B cell (primary cell): ENCODE measurements at regions not wholly inside any gene's neighbourhood (a gene's known extent, or its start where the extent isn't known, plus 50 kb on each side); places are given as distances from the start of the nearest gene placed in this dataset.

Experiments used
- EZH2 ChIP-seq: IDR thresholded peaks from 2 replicates; pipeline ENCODE4 v1.6.1; 2012; ENCODE audit warnings: borderline replicate concordance, low read depth, mild to moderate bottlenecking, moderate library complexity, low read length; ENCODE audit not compliant: insufficient read depth, poor library complexity, severe bottlenecking
- TF ChIP-seq, protein P1 (sequence below): fragments of 200-600 bp; IDR thresholded peaks from one replicate; pipeline ENCODE4 v1.8.0; 2022; ENCODE audit warnings: antibody characterized with exemption, mild to moderate bottlenecking

GRCh38 chr9:32304495-32304894 lies 79.9 kb upstream of the ACO1 start:
- TF ChIP-seq, protein P1, sequence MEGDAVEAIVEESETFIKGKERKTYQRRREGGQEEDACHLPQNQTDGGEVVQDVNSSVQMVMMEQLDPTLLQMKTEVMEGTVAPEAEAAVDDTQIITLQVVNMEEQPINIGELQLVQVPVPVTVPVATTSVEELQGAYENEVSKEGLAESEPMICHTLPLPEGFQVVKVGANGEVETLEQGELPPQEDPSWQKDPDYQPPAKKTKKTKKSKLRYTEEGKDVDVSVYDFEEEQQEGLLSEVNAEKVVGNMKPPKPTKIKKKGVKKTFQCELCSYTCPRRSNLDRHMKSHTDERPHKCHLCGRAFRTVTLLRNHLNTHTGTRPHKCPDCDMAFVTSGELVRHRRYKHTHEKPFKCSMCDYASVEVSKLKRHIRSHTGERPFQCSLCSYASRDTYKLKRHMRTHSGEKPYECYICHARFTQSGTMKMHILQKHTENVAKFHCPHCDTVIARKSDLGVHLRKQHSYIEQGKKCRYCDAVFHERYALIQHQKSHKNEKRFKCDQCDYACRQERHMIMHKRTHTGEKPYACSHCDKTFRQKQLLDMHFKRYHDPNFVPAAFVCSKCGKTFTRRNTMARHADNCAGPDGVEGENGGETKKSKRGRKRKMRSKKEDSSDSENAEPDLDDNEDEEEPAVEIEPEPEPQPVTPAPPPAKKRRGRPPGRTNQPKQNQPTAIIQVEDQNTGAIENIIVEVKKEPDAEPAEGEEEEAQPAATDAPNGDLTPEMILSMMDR, result no peak
- TF ChIP-seq EZH2, result no peak
